ENCODE measurements at regions not wholly inside any gene's neighbourhood (a gene's known extent, or its start where the extent isn't known, plus 50 kb on each side); places are given as distances from the start of the nearest gene placed in this dataset.

- TF ChIP-seq CTCF (IDR thresholded peaks at IDR 0.05): no peak
- no peak for TF ChIP-seq POLR2A (IDR thresholded peaks at IDR 0.05)
Observed at GRCh38 chr6:28586324-28586723, 60.6 kb downstream of the GPX5 start.

Measured in adrenal gland (tissue), 5 donors.